Smooth muscle cell (in vitro differentiated cells): ENCODE measurements at regions not wholly inside any gene's neighbourhood (a gene's known extent, or its start where the extent isn't known, plus 50 kb on each side); places are given as distances from the start of the nearest gene placed in this dataset.

ENCODE experiments used
- DNase-seq: peaks from one replicate; lab custom pipeline; 2025; ENCODE audit not compliant: unreplicated experiment; lab: John Stamatoyannopoulos, UW
- H2AFZ ChIP-seq: fragments of 200-600 bp; sonication (generic); 2 replicates; pipeline ENCODE4 v1.6.0; 2016; ENCODE audit warnings: antibody characterized with exemption, low read depth, mild to moderate bottlenecking
- H3F3A ChIP-seq: fragments of 200-600 bp; sonication (generic); 2 replicates; pipeline ENCODE4 v1.6.0; 2017; ENCODE audit warnings: antibody characterized with exemption, low read depth
- H3K27ac ChIP-seq: fragments of 200-600 bp; sonication (generic); 2 replicates; pipeline ENCODE4 v1.5.1; 2016; ENCODE audit warnings: low read depth, mild to moderate bottlenecking
- H3K27me3 ChIP-seq: fragments of 200-600 bp; sonication (generic); 2 replicates; pipeline ENCODE4 v1.6.1; 2016; ENCODE audit warnings: low read depth, mild to moderate bottlenecking
- H3K36me3 ChIP-seq: fragments of 200-600 bp; sonication (generic); 2 replicates; pipeline ENCODE4 v1.5.1; 2016; ENCODE audit warnings: low read depth
- H3K4me1 ChIP-seq: fragments of 200-600 bp; sonication (generic); 2 replicates; pipeline ENCODE4 v1.5.1; 2016; ENCODE audit warnings: low read depth
- H3K4me2 ChIP-seq: fragments of 200-600 bp; sonication (generic); 2 replicates; pipeline ENCODE4 v1.6.0; 2016; ENCODE audit warnings: mild to moderate bottlenecking
- H3K4me3 ChIP-seq: fragments of 200-600 bp; sonication (generic); 2 replicates; pipeline ENCODE4 v1.5.1; 2016; ENCODE audit warnings: mild to moderate bottlenecking
- H3K79me2 ChIP-seq: fragments of 200-600 bp; sonication (generic); 2 replicates; pipeline ENCODE4 v1.6.0; 2016; ENCODE audit warnings: low read depth, mild to moderate bottlenecking
- H3K9ac ChIP-seq: fragments of 200-600 bp; sonication (generic); 2 replicates; pipeline ENCODE4 v1.6.0; 2016; ENCODE audit warnings: low read depth
- H3K9me3 ChIP-seq: fragments of 200-600 bp; sonication (generic); replicated peaks from 2 replicates; pipeline ENCODE4 v1.5.1; 2016; ENCODE audit warnings: low read depth
- H4K20me1 ChIP-seq: fragments of 200-600 bp; sonication (generic); 2 replicates; pipeline ENCODE4 v1.6.0; 2016; ENCODE audit warnings: low read depth
- CTCF ChIP-seq: fragments of 200-600 bp; sonication (generic); IDR thresholded peaks from 2 replicates; pipeline ENCODE4 v1.5.1; 2017; ENCODE audit warnings: borderline replicate concordance, mild to moderate bottlenecking, antibody characterized with exemption; ENCODE audit not compliant: insufficient read depth, poor library complexity, severe bottlenecking
- WGBS: methylation state at CpG from one replicate; pipeline ENCODE4 v1.1.7; 2016; ENCODE audit warnings: low lambda C conversion rate; 5-methylcytosine and 5-hydroxymethylcytosine counted together

DNA sequence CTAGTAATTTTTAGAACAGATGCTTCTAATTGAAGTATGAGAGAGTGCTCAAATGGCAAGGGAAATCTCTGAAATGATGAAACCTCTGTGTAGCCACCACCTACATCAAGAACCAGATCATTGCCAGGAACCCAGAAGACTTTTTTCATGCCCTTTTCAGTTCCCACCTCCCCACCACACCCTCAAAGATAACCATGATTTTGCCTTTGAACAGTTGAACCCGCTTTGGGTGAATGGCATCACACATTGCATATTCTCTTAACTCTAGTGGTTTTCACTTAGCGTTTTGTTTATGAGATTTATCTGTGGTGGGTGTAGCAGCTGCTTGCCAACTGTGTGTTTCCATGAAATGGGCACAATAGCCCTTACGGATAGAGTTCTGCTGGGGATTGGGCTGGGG lies 142.9 kb upstream of the HDAC4 start:
- no peak overlapping the region for H2AFZ ChIP-seq
- no peak for DNase-seq
- H3K4me1 ChIP-seq: no peaks in the 10 kb centered on the region
- no peaks in the 10 kb centered on the region for H4K20me1 ChIP-seq
- H3K27me3 ChIP-seq: no peaks in the 10 kb centered on the region
- no peak overlapping the region for H3K27ac ChIP-seq
- TF ChIP-seq CTCF: no peak
- no peaks in the 10 kb centered on the region for H3K79me2 ChIP-seq
- H3K36me3 ChIP-seq: no peaks in the 10 kb centered on the region
- H3K4me3 ChIP-seq: no peak overlapping the region
- H3K9me3 ChIP-seq: no peaks in the 10 kb centered on the region
- H3K9ac ChIP-seq: no peak overlapping the region
- no peak overlapping the region for H3K4me2 ChIP-seq
- no peaks in the 10 kb centered on the region for H3F3A ChIP-seq
- WGBS: 84% methylated on average over 3 of the region's 3 CpGs

DNA sequence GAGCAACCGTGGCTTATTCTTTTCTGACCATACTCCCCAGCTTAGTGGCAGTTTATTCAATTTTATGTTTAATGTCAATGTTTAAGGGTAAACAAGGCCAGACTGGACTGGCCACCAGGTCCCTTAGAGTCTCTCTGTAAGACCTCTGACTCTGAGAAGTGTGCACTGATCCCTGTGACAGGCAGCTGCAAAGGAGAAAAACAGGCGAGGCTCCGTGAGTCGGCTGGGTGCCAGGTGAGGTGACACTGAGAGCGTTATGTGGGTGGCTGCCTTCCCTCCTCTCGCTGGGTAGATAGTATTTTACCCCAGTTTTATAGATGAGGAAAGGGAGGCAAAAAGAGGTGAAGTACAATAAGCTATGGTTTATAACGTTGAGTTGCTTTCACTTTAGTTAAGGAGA lies 139.4 kb upstream of the HDAC4 start:
- 92% methylated on average over 7 of the region's 7 CpGs for WGBS

DNA sequence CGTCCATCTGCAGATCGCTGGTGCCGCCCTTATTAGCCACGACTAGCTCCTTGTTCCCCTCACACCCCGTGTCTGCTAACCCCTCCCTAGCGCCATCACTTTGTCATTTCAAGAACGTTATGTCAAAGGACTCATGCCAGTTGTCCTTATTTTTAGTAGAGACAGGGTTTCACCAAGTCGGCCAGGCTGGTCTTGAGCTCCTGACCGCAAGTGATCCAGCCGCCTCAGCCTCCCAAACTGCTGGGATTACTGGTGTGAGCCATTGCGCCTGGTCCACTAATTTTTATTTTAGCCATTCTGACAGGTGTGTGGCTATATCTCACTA lies 138.9 kb upstream of the HDAC4 start:
- TF ChIP-seq CTCF: no peak
- Histone ChIP-seq H3K4me1 (no peaks in the 10 kb centered on the region), H3K9ac (no peak overlapping the region), H3K4me3 (no peak overlapping the region), H4K20me1 (no peaks in the 10 kb centered on the region), H2AFZ (no peak overlapping the region), H3K4me2 (no peak overlapping the region), H3F3A (no peaks in the 10 kb centered on the region), H3K36me3 (no peaks in the 10 kb centered on the region), H3K9me3 (no peaks in the 10 kb centered on the region), H3K27me3 (no peaks in the 10 kb centered on the region), H3K27ac (no peak overlapping the region), H3K79me2 (no peaks in the 10 kb centered on the region)
- 85% methylated on average over 11 of the region's 11 CpGs for WGBS
- DNase-seq: no peak

More for the DNA sequence above, 139.4 kb upstream of the HDAC4 start:
- H3K4me1 ChIP-seq: no peaks in the 10 kb centered on the region
- no peaks in the 10 kb centered on the region for H4K20me1 ChIP-seq
- no peak overlapping the region for H3K4me2 ChIP-seq
- H3K79me2 ChIP-seq: no peaks in the 10 kb centered on the region
- H3K9me3 ChIP-seq: no peaks in the 10 kb centered on the region
- H2AFZ ChIP-seq: no peak overlapping the region
- H3K27ac ChIP-seq: no peak overlapping the region
- no peak for TF ChIP-seq CTCF
- no peak overlapping the region for H3K4me3 ChIP-seq
- H3F3A ChIP-seq: no peaks in the 10 kb centered on the region
- H3K27me3 ChIP-seq: no peaks in the 10 kb centered on the region
- H3K9ac ChIP-seq: no peak overlapping the region
- DNase-seq: no peak
- no peaks in the 10 kb centered on the region for H3K36me3 ChIP-seq

- H3K4me3 ChIP-seq: no peak overlapping the region
- H3K4me2 ChIP-seq: no peak overlapping the region
- no peaks in the 10 kb centered on the region for H3F3A ChIP-seq
- TF ChIP-seq CTCF: no peak
- 64% methylated on average over 7 of the region's 7 CpGs for WGBS
- H3K36me3 ChIP-seq: no peaks in the 10 kb centered on the region
- H4K20me1 ChIP-seq: no peaks in the 10 kb centered on the region
- no peak overlapping the region for H2AFZ ChIP-seq
- no peak for DNase-seq
- H3K9me3 ChIP-seq: no peaks in the 10 kb centered on the region
- H3K9ac ChIP-seq: no peak overlapping the region
- no peaks in the 10 kb centered on the region for H3K4me1 ChIP-seq
- H3K79me2 ChIP-seq: no peaks in the 10 kb centered on the region
- H3K27ac ChIP-seq: no peak overlapping the region
- H3K27me3 ChIP-seq: no peaks in the 10 kb centered on the region
Observed at GRCh38 chr2:239539083-239539775, 138.4 kb upstream of the HDAC4 start.
